SK-MEL-5 (cell line): ENCODE measurements at regions not wholly inside any gene's neighbourhood (a gene's known extent, or its start where the extent isn't known, plus 50 kb on each side); places are given as distances from the start of the nearest gene placed in this dataset.
"Not testable (repeated sequence)": the region's sequence is repeated elsewhere in the genome, so short reads cannot be mapped to it uniquely, and the experiment has no call there.

Experiments
- DNase-seq: peaks from one replicate; pipeline ENCODE4 v3.0.0-alpha.2; 2016; ENCODE audit warnings: low read depth, low spot score
- in situ Hi-C: cut with HindIII; loops from 2 replicates; pipeline ENCODE4 v1.10.0; 2016; ENCODE audit warnings: low sequenced_read_pairs, high pct_unique_total_duplicates, low pct_unique_long_range_greater_than_20kb

DNA sequence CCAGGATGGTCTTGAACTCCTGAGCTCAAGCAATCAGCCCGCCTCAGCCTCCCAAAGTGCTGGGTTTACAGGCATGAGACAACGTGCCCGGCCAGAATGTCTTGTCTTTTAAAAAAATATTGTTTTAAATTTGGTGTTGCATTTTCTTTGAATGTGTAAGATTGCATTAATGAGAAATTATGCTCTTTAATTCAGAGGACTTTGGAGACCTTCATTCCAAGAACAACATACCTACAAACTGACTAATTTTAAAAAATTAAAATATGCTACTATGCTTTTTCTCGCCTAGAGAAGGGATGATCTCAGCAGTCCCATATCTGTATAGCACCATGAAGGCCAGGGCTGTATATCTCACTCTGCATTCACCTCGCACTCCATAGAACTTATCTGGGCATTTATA lies 204.3 kb upstream of the SLC7A11 start:
- in situ Hi-C loops: no loop called here

DNA sequence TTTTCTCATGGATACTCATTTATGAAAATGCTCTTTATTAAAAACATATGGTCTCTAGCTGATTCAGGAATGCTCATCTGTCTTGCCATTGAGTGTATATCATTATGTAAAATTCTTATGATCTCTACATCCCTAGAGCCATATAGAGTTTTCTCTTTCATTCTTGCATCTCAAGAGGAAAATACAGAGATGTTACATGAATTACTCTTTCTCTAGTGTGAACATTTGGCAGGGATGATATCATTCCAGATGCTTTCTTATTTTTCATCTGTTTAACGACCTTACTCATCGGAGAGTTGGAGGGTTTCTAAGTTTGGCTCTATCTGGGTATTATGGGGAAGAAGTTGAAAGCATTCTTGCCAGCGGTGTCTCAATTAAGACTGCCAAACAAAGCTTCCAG lies 202.9 kb upstream of the SLC7A11 start:
- in situ Hi-C loops: no loop called here
- no peak for DNase-seq

More for the DNA sequence above, 204.3 kb upstream of the SLC7A11 start:
- no peak for DNase-seq

GRCh38 chr4:138444260-138444659 lies 202.1 kb upstream of the SLC7A11 start:
- in situ Hi-C loops: no loop called here
- DNase-seq: no peak

GRCh38 chr4:138439143-138439581 lies 197.0 kb upstream of the SLC7A11 start:
- no peak for DNase-seq
- in situ Hi-C loops: no loop called here

DNA sequence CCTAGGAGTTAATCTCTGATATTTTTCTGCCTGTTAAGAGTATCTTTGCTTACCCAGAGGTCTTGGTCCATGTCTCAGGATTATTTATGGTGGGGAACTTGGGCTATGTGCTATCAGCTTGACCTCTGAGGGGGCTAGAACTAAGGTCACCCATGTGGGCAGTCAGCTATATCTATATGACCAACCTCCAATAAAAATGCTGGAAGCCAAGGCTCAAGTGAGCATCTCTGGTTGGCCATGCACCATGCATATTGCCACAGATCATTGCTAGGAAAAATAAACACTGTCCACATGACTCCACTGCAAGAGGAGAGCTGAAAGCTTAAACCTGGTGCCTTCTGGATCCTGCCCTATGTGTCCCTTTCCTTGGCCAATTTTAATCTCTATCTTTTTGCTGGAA lies 196.5 kb upstream of the SLC7A11 start:
- DNase-seq: no peak
- in situ Hi-C loops: no loop called here

- in situ Hi-C loops: no loop called here
- no peak for DNase-seq
Observed at GRCh38 chr4:138437263-138437851, 195.2 kb upstream of the SLC7A11 start.

DNA sequence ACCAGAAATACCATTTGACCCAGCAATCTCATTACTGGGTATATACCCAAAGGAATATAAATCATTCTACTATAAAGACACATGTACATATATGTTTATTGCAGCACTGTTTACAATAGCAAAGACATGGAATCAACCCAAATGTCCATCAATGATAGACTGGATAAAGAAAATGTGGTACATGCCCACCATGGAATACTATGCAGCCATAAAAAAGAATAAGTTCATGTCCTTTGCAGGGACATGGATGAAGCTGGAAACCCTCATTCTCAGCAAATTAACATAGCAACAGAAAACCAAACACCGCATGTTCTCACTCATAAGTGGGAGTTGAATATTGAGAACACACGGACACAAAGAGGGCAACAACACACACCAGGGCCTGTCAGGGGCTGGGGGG lies 193.6 kb upstream of the SLC7A11 start:
- DNase-seq, in situ Hi-C loops: not testable (repeated sequence)

DNA sequence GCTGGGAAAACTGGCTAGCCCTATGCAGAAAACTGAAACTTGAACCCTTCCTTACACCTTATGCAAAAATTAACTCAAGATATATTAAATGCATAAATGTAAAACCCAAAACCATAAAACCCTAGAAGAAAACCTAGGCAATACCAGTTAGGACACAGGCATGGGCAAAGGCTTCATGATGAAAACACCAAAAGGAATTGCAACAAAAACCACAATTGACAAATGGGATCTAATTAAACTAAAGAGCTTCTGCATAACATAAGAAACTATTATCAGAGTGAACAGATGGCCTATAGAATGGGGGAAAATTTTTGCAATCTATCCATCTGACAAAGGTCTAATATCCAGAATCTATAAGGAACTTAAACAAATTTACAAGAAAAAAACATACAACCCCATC lies 192.9 kb upstream of the SLC7A11 start:
- in situ Hi-C loops, DNase-seq: not testable (repeated sequence)

GRCh38 chr4:138428611-138429010 lies 186.5 kb upstream of the SLC7A11 start:
- no peak for DNase-seq
- in situ Hi-C loops: no loop called here

- in situ Hi-C loops: no loop called here
Observed at GRCh38 chr4:138426786-138427185, 184.6 kb upstream of the SLC7A11 start.

GRCh38 chr4:138420471-138420870 lies 178.3 kb upstream of the SLC7A11 start:
- in situ Hi-C loops: no loop called here
- DNase-seq: no peak

More at GRCh38 chr4:138426786-138427185, 184.6 kb upstream of the SLC7A11 start:
- DNase-seq: peak; percentile 65

GRCh38 chr4:138414202-138414601 lies 172.1 kb upstream of the SLC7A11 start:
- DNase-seq: no peak
- in situ Hi-C loops: no loop called here

DNA sequence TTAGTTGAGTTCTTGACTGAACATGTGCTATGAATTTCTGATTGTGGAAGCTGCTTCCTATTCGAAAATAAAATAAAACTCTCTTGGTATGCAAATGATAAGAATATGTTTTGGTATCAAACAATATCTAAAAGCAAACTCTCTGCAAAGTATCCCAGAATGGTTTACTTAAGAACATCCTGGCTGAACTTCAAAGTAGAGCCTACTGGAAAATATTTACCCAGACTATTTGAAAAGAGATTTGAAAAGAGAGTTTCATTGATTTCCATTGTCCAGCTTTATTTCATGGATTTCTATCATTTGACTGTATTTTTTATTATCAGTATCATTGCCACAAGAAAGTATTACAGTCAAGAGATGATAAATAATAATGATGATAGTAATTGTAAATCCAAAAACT lies 171.1 kb upstream of the SLC7A11 start:
- DNase-seq: no peak
- in situ Hi-C loops: no loop called here

DNA sequence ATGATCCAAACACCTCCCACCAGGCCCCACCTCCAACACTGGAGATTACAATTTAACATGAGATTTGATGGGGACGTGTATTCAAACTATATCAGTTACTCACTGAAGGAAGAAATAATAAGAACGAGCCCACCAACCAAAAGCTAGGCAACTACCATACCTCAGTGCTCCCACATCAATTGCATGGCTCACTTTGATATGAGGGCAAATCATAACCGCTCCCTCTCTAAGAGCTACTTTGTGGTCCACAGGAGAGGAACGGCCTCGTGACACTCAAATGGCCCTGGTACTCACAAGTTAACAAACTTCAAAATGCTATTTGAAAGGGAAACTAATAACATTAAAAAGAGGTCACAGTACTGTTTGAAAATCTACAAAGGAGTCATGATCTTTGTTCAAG lies 170.7 kb upstream of the SLC7A11 start:
- in situ Hi-C loops: no loop called here
- DNase-seq: no peak

DNA sequence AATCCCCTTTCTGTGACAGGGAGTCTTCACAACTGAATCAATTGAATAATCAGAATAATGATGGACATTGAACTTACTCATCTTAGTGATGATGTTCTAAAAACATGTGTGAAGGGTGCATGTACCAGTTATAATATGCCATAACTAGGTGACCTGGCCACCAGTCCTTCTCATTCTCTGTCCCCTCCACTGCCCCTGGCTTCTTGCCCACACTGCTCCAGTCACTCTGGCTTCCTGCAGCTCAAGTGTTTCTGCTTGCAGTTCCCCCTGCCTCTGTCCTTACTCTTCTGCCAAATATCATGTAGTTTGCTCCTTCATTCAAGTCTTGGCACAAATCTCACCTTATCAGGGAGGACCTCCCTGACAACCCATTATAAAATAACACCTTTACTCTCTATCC lies 168.1 kb upstream of the SLC7A11 start:
- in situ Hi-C loops: no loop called here
- no peak for DNase-seq

DNA sequence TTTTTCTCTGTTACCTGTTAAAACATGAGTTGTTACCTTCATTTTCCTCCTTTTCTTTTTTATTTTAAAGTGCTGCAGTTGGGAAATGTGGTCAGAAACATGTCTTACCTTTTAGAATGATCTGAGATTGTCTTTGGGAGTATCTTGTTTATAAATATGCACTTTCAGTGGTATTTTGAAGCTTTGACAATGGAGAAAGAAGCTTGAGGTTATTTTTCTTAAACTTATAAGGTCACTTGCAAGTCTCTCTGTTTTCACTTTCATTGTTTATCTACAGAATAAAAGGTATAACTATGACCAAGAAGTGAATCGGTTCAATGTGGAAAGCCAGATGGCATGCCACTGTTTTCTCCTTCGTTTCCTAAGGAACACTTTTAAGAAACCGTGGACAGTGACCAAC lies 167.5 kb upstream of the SLC7A11 start:
- DNase-seq: no peak
- in situ Hi-C loops: no loop called here

DNA sequence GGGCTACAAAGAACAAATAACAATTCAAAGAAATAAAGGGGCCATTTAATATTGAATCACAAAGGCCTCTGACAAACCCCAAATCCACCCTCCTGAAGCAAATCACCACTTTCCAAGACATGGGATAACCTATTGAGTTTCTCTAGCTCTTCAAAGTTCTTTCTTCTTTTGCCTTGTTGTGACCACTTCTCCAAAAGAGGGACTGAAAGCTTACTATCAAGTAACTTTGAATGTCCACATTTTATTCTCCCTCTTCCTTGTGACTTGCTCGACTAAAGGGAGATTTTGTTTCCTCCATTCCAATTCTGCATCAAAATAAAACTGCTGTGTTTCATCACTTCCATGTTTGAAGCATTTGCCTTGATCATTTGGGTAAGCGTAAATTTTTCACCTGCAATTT lies 166.6 kb upstream of the SLC7A11 start:
- DNase-seq: no peak
- in situ Hi-C loops: no loop called here

- in situ Hi-C loops: no loop called here
- DNase-seq: no peak
Observed at GRCh38 chr4:138407329-138407728, 165.2 kb upstream of the SLC7A11 start.

DNA sequence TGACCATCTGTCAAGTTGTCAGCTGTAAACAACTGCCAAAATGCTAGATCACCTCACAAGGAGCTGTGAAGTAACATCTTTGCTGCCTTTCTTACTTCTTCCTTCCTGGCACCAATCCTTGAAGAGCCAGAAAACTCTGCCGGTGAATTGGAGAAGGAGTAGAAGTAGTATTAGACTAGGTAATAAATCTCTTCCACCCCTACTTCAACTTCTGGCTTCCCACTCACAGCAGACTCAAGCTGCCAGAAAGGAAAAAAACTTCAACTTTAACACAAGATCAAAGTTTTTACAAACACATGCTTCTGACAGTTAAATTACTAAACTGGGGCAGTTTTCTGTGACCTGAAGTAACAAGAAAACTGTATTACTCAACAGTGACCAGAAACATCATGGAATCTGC lies 164.7 kb upstream of the SLC7A11 start:
- no peak for DNase-seq
- in situ Hi-C loops: no loop called here
